GM12878 (cell line): ENCODE measurements at regions not wholly inside any gene's neighbourhood (a gene's known extent, or its start where the extent isn't known, plus 50 kb on each side); places are given as distances from the start of the nearest gene placed in this dataset.

Source experiments
- ATAC-seq: fragments of 200-7000 bp; cut with Tn5 transposase; 3 replicates; pipeline ENCODE4 v1.9.1; 2020; ENCODE audit warnings: mild to moderate bottlenecking, moderate library complexity
- BruUV-seq: library from RNA; stranded (reverse); fragments of 400-500 nt; replicated peaks from 2 replicates; lab custom pipeline; 2021; lab: Mats Ljungman, UMichigan
- CTCF ChIA-PET: fragments of 300-600 bp; sonication (Branson Sonifier 250); formaldehyde crosslinking; extraction: SDS; loops from one replicate; lab custom pipeline; 2021; ENCODE audit warnings: inconsistent platforms; lab: Yijun Ruan, JAX
- POLR2A ChIA-PET: fragments of 350-600 bp; formaldehyde crosslinking; extraction: SDS; loops from one replicate; lab custom pipeline; 2021; ENCODE audit warnings: inconsistent platforms; lab: Charles Lee
- RAD21 ChIA-PET: fragments of 300-600 bp; sonication (Branson Sonifier 250); formaldehyde crosslinking; loops from one replicate; lab custom pipeline; 2023; ENCODE audit warnings: antibody characterized with exemption; ENCODE audit not compliant: unreplicated experiment; lab: Charles Lee
- SMC1A ChIA-PET: fragments of 300-600 bp; sonication (Branson Sonifier 250); formaldehyde crosslinking; loops from one replicate; lab custom pipeline; 2023; ENCODE audit not compliant: unreplicated experiment, uncharacterized antibody; lab: Charles Lee
- DNase-seq: peaks from one replicate; pipeline ENCODE4 v3.0.0-alpha.2; 2011; ENCODE audit warnings: low read depth, low spot score
- FAIRE-seq: peaks from 3 replicates; lab custom pipeline; 2011; peaks lifted over from hg19 to GRCh38; lab: Jason Lieb, UNC
- H2AFZ ChIP-seq: 2 replicates; pipeline ENCODE4 v1.6.0; 2011; ENCODE audit warnings: low read depth, low read length, control low read depth; ENCODE audit not compliant: control insufficient read depth
- H3K27ac ChIP-seq: 2 replicates; pipeline ENCODE4 v1.5.1; 2011; ENCODE audit warnings: control low read depth; ENCODE audit not compliant: control insufficient read depth, insufficient read depth
- H3K27me3 ChIP-seq, 2 experiments: replicated peaks in 1 of 2; 2 replicates each; pipeline versions ENCODE4 v1.6.0 to v1.6.1; 2011; ENCODE audit warnings: low read length in 1 of 2; ENCODE audit not compliant: control insufficient read depth in 2 of 2, insufficient read depth in 2 of 2
- H3K36me3 ChIP-seq, 2 experiments: 2 replicates each; pipeline ENCODE4 v1.5.1; 2011; ENCODE audit warnings: low read length in 1 of 2; ENCODE audit not compliant: control insufficient read depth in 2 of 2, insufficient read depth in 2 of 2
- H3K4me1 ChIP-seq: 2 replicates; pipeline ENCODE4 v1.6.1; 2011; ENCODE audit warnings: mild to moderate bottlenecking, low read length, moderate library complexity, mixed read lengths; ENCODE audit not compliant: control insufficient read depth, insufficient read depth
- H3K4me2 ChIP-seq: 2 replicates; pipeline ENCODE4 v1.6.0; 2011; ENCODE audit warnings: control low read depth; ENCODE audit not compliant: control insufficient read depth, insufficient read depth
- H3K4me3 ChIP-seq: fragments of 200-600 bp; sonication (generic); 2 replicates; pipeline ENCODE4 v1.5.1; 2016
- H3K79me2 ChIP-seq: 2 replicates; pipeline ENCODE4 v1.6.0; 2011; ENCODE audit warnings: low read length; ENCODE audit not compliant: control insufficient read depth, insufficient read depth
- H3K9ac ChIP-seq: 2 replicates; pipeline ENCODE4 v1.8.0; 2011; ENCODE audit warnings: low read length, control low read depth, mixed read lengths; ENCODE audit not compliant: control insufficient read depth, insufficient read depth
- H3K9me3 ChIP-seq: replicated peaks from 3 replicates; pipeline ENCODE4 v1.5.1; 2011; ENCODE audit warnings: mild to moderate bottlenecking, low read length; ENCODE audit not compliant: control insufficient read depth, insufficient read depth
- H4K20me1 ChIP-seq: 2 replicates; pipeline ENCODE4 v1.6.0; 2011; ENCODE audit not compliant: control insufficient read depth, insufficient read depth
- ATF7 ChIP-seq: fragments of 450-650 bp; IDR thresholded peaks from 2 replicates; pipeline ENCODE4 v1.6.1; 2016; ENCODE audit warnings: low read depth, mild to moderate bottlenecking
- BMI1 ChIP-seq: fragments of 450-650 bp; IDR thresholded peaks from 2 replicates; pipeline ENCODE4 v1.6.1; 2016; ENCODE audit warnings: mild to moderate bottlenecking, moderate library complexity, borderline replicate concordance
- GATAD2B ChIP-seq: fragments of 450-650 bp; conservative IDR thresholded peaks from 2 replicates; pipeline ENCODE4 v1.6.1; 2017; ENCODE audit warnings: low read depth, mild to moderate bottlenecking, moderate library complexity
- JUNB ChIP-seq: IDR thresholded peaks from 2 replicates; pipeline ENCODE4 v1.6.1; 2016; ENCODE audit warnings: antibody characterized with exemption, mild to moderate bottlenecking
- MTA3 ChIP-seq: IDR thresholded peaks from 2 replicates; pipeline ENCODE4 v1.6.1; 2012; ENCODE audit warnings: low read length, inconsistent platforms, borderline replicate concordance
- NBN ChIP-seq: fragments of 450-650 bp; IDR thresholded peaks from 2 replicates; pipeline ENCODE4 v1.6.1; 2016
- PBX3 ChIP-seq: IDR thresholded peaks from 2 replicates; pipeline ENCODE4 v1.6.1; 2011; ENCODE audit warnings: mild to moderate bottlenecking, low read depth, low read length, moderate library complexity; ENCODE audit not compliant: insufficient replicate concordance
- PML ChIP-seq: IDR thresholded peaks from 2 replicates; pipeline ENCODE4 v1.6.1; 2012; ENCODE audit warnings: low read length, inconsistent platforms
- POLR2AphosphoS2 ChIP-seq: IDR thresholded peaks from 2 replicates; pipeline ENCODE4 v1.6.1; 2011; ENCODE audit warnings: low read depth, mild to moderate bottlenecking, low read length, improper control_type of control experiment, moderate library complexity
- RAD21 ChIP-seq: IDR thresholded peaks from 2 replicates; pipeline ENCODE4 v1.6.1; 2011; ENCODE audit warnings: mild to moderate bottlenecking, low read depth, low read length, moderate library complexity; ENCODE audit not compliant: insufficient read depth
- RFX5 ChIP-seq: IDR thresholded peaks from 2 replicates; pipeline ENCODE4 v1.6.1; 2011; ENCODE audit warnings: low read depth, low read length, improper control_type of control experiment
- SP1 ChIP-seq: IDR thresholded peaks from one replicate; pipeline ENCODE4 v1.6.1; 2011; ENCODE audit warnings: low read depth, low read length
- TBL1XR1 ChIP-seq: IDR thresholded peaks from 2 replicates; pipeline ENCODE4 v1.6.1; 2012; ENCODE audit warnings: low read depth, low read length, improper control_type of control experiment
- TCF7 ChIP-seq: IDR thresholded peaks from 2 replicates; pipeline ENCODE4 v1.6.1; 2014; ENCODE audit warnings: antibody characterized with exemption, borderline replicate concordance
- ZNF207 ChIP-seq: fragments of 450-650 bp; IDR thresholded peaks from 2 replicates; pipeline ENCODE4 v1.6.1; 2014; ENCODE audit warnings: antibody characterized with exemption, mild to moderate bottlenecking, borderline replicate concordance
- ZNF24 ChIP-seq: fragments of 450-650 bp; IDR thresholded peaks from 2 replicates; pipeline ENCODE4 v1.6.1; 2017; ENCODE audit warnings: antibody characterized with exemption, mild to moderate bottlenecking
- WGBS: methylation state at CpG from one replicate; pipeline ENCODE4 v1.1.6; 2016; ENCODE audit warnings: low lambda C conversion rate; ENCODE audit not compliant: insufficient replicate concordance, insufficient coverage; ENCODE audit errors: missing lambda C conversion rate; 5-methylcytosine and 5-hydroxymethylcytosine counted together
- in situ Hi-C: fragments of 300-500 bp; cut with MboI; formaldehyde crosslinking; loops from 9 replicates; pipeline ENCODE4 v1.14.3; 2018; ENCODE audit warnings: mixed read lengths
- intact Hi-C: fragments of 100-400 bp; cut with micrococcal nuclease; formaldehyde crosslinking; loops from one replicate; pipeline ENCODE4 v1.14.2; 2022; ENCODE audit not compliant: unreplicated experiment
- TF ChIP-seq, protein P1 (sequence below): IDR thresholded peaks from 2 replicates; pipeline ENCODE4 v1.6.1; 2012; ENCODE audit warnings: mild to moderate bottlenecking, low read depth, low read length

GRCh38 chr4:153063490-153063889 is 127.4 kb downstream of the FHDC1 start:
- no peak for TF ChIP-seq POLR2AphosphoS2
- no peak for TF ChIP-seq PML
- TF ChIP-seq ZNF207: no peak
- no peak for TF ChIP-seq NBN
- no peak for TF ChIP-seq BMI1
- no peak for TF ChIP-seq TCF7
- TF ChIP-seq RFX5: no peak
- TF ChIP-seq MTA3: no peak
- Histone ChIP-seq H3K27me3 (no peaks in the 10 kb centered on the region), H4K20me1 (no peaks in the 10 kb centered on the region), H3K4me1 (no peaks in the 10 kb centered on the region), H3K79me2 (no peaks in the 10 kb centered on the region), H3K4me3 (no peak overlapping the region), H3K4me2 (no peak overlapping the region), H3K36me3 (no peaks in the 10 kb centered on the region), H3K27ac (no peak overlapping the region), H2AFZ (no peak overlapping the region), H3K9ac (no peak overlapping the region), H3K9me3 (no peaks in the 10 kb centered on the region)
- ChIA-PET POLR2A (no interaction called here), SMC1A (interaction anchor here (0.8 kb wide), 1 partner anchor 33 kb away, joined by 3 read pairs; no protein-coding TSS in a partner anchor), CTCF (no interaction called here), RAD21 (no interaction called here)
- no TSS peak for BruUV-seq
- DNase-seq (no peak), FAIRE-seq (no peak), ATAC-seq (no peak)
- intact Hi-C loops: no loop called here
- in situ Hi-C loops: no loop called here
- 48% methylated on average over 4 of the region's 4 CpGs for WGBS

- BruUV-seq: no TSS peak
- 71% methylated on average over 13 of the region's 13 CpGs for WGBS
- Histone ChIP-seq H3K9ac (no peak overlapping the region), H3K4me1 (no peaks in the 10 kb centered on the region), H3K4me2 (no peak overlapping the region), H3K4me3 (no peak overlapping the region), H3K27me3 (no peaks in the 10 kb centered on the region), H3K9me3 (no peaks in the 10 kb centered on the region), H4K20me1 (no peaks in the 10 kb centered on the region), H3K79me2 (no peaks in the 10 kb centered on the region), H3K27ac (no peak overlapping the region), H2AFZ (no peak overlapping the region), H3K36me3 (no peaks in the 10 kb centered on the region)
- SMC1A ChIA-PET: interaction anchor here (0.8 kb wide), 1 partner anchor 32 kb away, joined by 3 read pairs; no protein-coding TSS in a partner anchor
- intact Hi-C loops: no loop called here
- RAD21 ChIA-PET: no interaction called here
- no peak for ATAC-seq
- DNase-seq: no peak
- no peak for FAIRE-seq
- POLR2A ChIA-PET: no interaction called here
- CTCF ChIA-PET: interaction anchor here (1.2 kb wide), 1 partner anchor 19 kb away, joined by 4 read pairs; no protein-coding TSS in a partner anchor
- in situ Hi-C loops: no loop called here
- TF ChIP-seq POLR2AphosphoS2 (no peak), ZNF24 (no peak), TBL1XR1 (no peak), JUNB (no peak), GATAD2B (no peak), PBX3 (no peak), ATF7 (no peak), SP1 (no peak), RAD21 (no peak)
- TF ChIP-seq, protein P1, sequence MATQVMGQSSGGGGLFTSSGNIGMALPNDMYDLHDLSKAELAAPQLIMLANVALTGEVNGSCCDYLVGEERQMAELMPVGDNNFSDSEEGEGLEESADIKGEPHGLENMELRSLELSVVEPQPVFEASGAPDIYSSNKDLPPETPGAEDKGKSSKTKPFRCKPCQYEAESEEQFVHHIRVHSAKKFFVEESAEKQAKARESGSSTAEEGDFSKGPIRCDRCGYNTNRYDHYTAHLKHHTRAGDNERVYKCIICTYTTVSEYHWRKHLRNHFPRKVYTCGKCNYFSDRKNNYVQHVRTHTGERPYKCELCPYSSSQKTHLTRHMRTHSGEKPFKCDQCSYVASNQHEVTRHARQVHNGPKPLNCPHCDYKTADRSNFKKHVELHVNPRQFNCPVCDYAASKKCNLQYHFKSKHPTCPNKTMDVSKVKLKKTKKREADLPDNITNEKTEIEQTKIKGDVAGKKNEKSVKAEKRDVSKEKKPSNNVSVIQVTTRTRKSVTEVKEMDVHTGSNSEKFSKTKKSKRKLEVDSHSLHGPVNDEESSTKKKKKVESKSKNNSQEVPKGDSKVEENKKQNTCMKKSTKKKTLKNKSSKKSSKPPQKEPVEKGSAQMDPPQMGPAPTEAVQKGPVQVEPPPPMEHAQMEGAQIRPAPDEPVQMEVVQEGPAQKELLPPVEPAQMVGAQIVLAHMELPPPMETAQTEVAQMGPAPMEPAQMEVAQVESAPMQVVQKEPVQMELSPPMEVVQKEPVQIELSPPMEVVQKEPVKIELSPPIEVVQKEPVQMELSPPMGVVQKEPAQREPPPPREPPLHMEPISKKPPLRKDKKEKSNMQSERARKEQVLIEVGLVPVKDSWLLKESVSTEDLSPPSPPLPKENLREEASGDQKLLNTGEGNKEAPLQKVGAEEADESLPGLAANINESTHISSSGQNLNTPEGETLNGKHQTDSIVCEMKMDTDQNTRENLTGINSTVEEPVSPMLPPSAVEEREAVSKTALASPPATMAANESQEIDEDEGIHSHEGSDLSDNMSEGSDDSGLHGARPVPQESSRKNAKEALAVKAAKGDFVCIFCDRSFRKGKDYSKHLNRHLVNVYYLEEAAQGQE: no peak
These were observed 128.4 kb downstream of the FHDC1 start for GRCh38 chr4:153064571-153064970.
